ENCODE measurements at regions not wholly inside any gene's neighbourhood (a gene's known extent, or its start where the extent isn't known, plus 50 kb on each side); places are given as distances from the start of the nearest gene placed in this dataset.

DNA sequence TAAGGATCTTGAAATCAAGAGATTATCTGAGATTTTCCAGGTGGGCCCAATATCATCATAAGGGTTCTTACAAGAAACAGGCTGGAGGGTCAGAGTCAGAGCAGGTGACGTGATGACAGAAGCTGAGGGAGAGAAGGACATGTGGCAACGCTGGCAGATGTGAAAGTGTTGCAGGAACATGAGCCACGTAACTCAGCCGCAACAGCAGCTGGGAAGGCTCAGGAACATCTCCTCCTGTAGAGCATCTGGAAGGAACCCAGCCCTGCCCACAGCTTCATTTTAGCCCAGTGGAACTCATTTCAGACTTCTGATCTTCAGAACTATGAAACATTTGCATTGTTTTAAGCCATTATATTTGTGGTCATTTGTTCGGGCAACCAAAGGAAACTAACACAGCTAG is 156.3 kb upstream of the VEGFC start:
- no peaks in the 10 kb centered on the region for H3K4me1 ChIP-seq
- WGBS, 2 donors, result 62 to 80% methylated on average over 5 of the region's 5 CpGs
- no peaks in the 10 kb centered on the region for H3K36me3 ChIP-seq
- H3K9me3 ChIP-seq, result no peaks in the 10 kb centered on the region
- TF ChIP-seq POLR2A (IDR thresholded peaks at IDR 0.05) (no peak), EP300 (IDR thresholded peaks at IDR 0.05) (no peak), POLR2AphosphoS5 (IDR thresholded peaks at IDR 0.05) (no peak)
- TF ChIP-seq, protein P1, sequence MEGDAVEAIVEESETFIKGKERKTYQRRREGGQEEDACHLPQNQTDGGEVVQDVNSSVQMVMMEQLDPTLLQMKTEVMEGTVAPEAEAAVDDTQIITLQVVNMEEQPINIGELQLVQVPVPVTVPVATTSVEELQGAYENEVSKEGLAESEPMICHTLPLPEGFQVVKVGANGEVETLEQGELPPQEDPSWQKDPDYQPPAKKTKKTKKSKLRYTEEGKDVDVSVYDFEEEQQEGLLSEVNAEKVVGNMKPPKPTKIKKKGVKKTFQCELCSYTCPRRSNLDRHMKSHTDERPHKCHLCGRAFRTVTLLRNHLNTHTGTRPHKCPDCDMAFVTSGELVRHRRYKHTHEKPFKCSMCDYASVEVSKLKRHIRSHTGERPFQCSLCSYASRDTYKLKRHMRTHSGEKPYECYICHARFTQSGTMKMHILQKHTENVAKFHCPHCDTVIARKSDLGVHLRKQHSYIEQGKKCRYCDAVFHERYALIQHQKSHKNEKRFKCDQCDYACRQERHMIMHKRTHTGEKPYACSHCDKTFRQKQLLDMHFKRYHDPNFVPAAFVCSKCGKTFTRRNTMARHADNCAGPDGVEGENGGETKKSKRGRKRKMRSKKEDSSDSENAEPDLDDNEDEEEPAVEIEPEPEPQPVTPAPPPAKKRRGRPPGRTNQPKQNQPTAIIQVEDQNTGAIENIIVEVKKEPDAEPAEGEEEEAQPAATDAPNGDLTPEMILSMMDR (IDR thresholded peaks at IDR 0.05), result no peak
- no peaks in the 10 kb centered on the region for H3K27me3 ChIP-seq
- no peak for DNase-seq
- intact Hi-C loops (cut with DNase I), result no loop called here
- H3K27ac ChIP-seq, result no peak overlapping the region
- H3K4me3 ChIP-seq, result no peak overlapping the region

DNA sequence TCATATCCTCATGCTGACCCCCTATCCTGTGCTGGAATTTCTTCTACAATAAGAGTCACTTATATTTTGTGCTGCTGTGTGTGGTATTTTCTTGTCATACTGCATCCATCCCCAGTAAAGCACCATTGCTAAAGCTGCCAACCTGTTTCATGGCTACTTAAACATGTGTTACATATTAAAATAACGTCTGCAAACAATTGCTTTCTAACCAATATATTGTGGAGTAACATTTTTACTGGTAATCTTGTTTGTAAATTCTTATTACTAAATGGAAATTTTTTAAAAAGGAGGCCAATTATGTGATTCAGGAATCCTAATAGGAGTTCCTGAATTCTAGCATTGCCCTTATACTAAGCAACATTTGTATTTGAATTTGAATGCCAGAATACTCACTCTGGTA is 160.3 kb upstream of the VEGFC start:
- TF ChIP-seq POLR2A (IDR thresholded peaks at IDR 0.05) (no peak), EP300 (IDR thresholded peaks at IDR 0.05) (no peak), POLR2AphosphoS5 (IDR thresholded peaks at IDR 0.05) (no peak)
- TF ChIP-seq, protein P1 (IDR thresholded peaks at IDR 0.05), result no peak
- no peak overlapping the region for H3K4me3 ChIP-seq
- intact Hi-C loops (cut with DNase I), result no loop called here
- H3K27ac ChIP-seq, result no peak overlapping the region
- H3K36me3 ChIP-seq, result no peaks in the 10 kb centered on the region
- DNase-seq, result no peak
- 86 to 88% methylated on average over 1 of the region's 1 CpG for WGBS, 2 donors
- no peaks in the 10 kb centered on the region for H3K27me3 ChIP-seq
- no peaks in the 10 kb centered on the region for H3K9me3 ChIP-seq
- H3K4me1 ChIP-seq, result no peaks in the 10 kb centered on the region

DNA sequence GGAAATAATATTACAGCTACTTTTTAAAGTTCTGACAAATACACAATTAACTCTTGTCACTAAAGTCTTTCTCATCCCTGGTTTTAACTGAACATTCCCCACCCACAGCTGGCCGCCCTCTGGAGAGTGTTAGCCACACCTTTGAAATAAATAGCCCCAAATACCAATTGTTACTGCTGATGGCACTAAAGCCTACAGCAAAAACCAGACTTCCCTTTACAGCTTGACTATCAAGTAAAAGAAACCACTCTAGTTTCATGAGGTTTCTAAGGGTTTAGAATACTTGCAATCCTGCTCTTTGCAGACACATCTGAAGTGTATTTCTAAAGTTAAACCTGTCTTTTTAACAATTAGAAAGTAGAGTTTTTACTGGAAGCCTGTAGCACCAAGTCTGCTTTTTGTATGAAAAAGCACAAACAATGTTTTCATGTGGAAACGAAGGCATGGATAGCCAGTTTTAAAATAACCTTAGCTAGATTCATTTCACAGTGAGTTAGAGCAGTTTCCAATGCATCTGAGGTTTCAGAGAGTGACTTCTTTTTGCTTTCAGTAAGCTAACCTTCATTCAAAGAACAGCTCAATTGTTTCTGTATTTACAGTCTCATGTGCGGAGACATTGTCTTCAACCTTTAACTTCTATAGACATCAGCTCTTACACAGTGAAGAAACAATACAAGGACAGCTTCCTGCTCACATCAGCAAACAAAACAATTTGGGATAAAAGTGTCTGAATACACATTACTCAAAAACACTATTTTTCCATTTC is 164.8 kb upstream of the VEGFC start:
- H3K4me3 ChIP-seq, result no peak overlapping the region
- no peak for DNase-seq
- intact Hi-C loops (cut with DNase I), result no loop called here
- H3K4me1 ChIP-seq, result no peaks in the 10 kb centered on the region
- H3K27ac ChIP-seq, result no peak overlapping the region
- WGBS, 2 donors, result 61 to 69% methylated on average over 3 of the region's 3 CpGs
- TF ChIP-seq POLR2A (IDR thresholded peaks at IDR 0.05) (no peak), POLR2AphosphoS5 (IDR thresholded peaks at IDR 0.05) (no peak), EP300 (IDR thresholded peaks at IDR 0.05) (no peak)
- TF ChIP-seq, protein P1 (IDR thresholded peaks at IDR 0.05), result no peak
- no peaks in the 10 kb centered on the region for H3K27me3 ChIP-seq
- H3K9me3 ChIP-seq, result no peaks in the 10 kb centered on the region
- H3K36me3 ChIP-seq, result no peaks in the 10 kb centered on the region

DNA sequence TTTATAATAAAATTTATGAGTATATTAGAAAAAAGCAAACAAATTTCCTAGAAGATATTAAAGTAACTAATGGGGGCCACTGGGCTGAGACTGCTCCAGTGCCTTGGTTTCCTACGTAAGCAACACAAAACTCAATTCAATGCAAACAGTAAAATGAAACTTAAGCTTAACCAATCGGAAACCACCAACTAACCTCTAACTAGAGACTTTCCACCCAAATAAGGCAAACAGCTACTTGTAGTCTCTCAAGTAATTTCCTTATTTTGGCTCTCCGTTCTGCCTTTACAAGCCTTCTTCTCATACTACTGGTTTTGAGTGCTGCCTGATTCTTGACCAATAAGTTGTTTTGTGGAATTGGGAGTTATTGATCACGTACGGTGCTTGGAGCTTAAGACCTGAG is 167.3 kb upstream of the VEGFC start:
- Histone ChIP-seq H3K4me3 (no peak overlapping the region), H3K36me3 (no peaks in the 10 kb centered on the region), H3K27ac (no peak overlapping the region), H3K27me3 (no peaks in the 10 kb centered on the region), H3K9me3 (no peaks in the 10 kb centered on the region), H3K4me1 (no peaks in the 10 kb centered on the region)
- WGBS, 2 donors, result 89% methylated on average over 5 of the region's 5 CpGs
- intact Hi-C loops (cut with DNase I), result no loop called here
- TF ChIP-seq, protein P1 (IDR thresholded peaks at IDR 0.05), result no peak
- DNase-seq, result no peak

DNA sequence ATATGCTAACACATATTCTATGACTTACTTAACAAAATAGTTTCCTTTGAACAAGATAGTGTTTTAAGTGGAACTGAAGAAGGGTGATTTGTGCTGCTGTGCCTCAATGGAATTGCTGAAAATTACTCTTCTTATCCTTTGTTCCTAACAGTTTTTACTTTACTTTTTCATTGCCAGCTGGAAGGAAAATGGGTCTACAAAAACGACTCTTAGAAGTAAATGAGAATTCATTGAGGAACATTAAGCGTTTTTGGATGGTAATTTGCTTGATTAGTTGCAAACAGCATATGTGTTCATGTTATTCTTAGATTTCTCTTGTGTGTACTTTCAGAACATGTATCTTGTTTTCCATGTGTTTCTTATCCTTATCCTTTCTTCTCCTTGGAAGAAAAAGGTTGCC is 170.4 kb upstream of the VEGFC start:
- Histone ChIP-seq H3K36me3 (no peaks in the 10 kb centered on the region), H3K9me3 (no peaks in the 10 kb centered on the region), H3K27ac (no peak overlapping the region), H3K4me1 (no peaks in the 10 kb centered on the region), H3K4me3 (no peak overlapping the region), H3K27me3 (no peaks in the 10 kb centered on the region)
- whole genome bisulfite sequencing, 2 donors, result 57 to 63% methylated on average over 2 of the region's 2 CpGs
- DNase-seq, result no peak
- intact Hi-C loops (cut with DNase I), result no loop called here
- TF ChIP-seq, protein P1 (IDR thresholded peaks at IDR 0.05), result no peak
- TF ChIP-seq POLR2AphosphoS5 (IDR thresholded peaks at IDR 0.05) (no peak), POLR2A (IDR thresholded peaks at IDR 0.05) (no peak), EP300 (IDR thresholded peaks at IDR 0.05) (no peak)
